Epithelial cell of esophagus (primary cell): ENCODE measurements at regions not wholly inside any gene's neighbourhood (a gene's known extent, or its start where the extent isn't known, plus 50 kb on each side); places are given as distances from the start of the nearest gene placed in this dataset.

Experiments used
- DNase-seq: peaks from one replicate; pipeline ENCODE4 v3.0.0; 2010; ENCODE audit warnings: low read depth
- H3K4me3 ChIP-seq: 2 replicates; pipeline ENCODE4 v1.5.1; 2011; ENCODE audit warnings: mild to moderate bottlenecking, low read length, control low read depth
- CTCF ChIP-seq: IDR thresholded peaks from 2 replicates; pipeline ENCODE4 v1.5.1; 2011; ENCODE audit warnings: low read depth, mild to moderate bottlenecking, low read length, control low read depth, inconsistent platforms; ENCODE audit not compliant: insufficient read depth; ENCODE audit errors: missing control alignments

- H3K4me3 ChIP-seq = no peak overlapping the region
- no peak for DNase-seq
- no peak for TF ChIP-seq CTCF
Measured at GRCh38 chr5:142509026-142509425, 176.9 kb downstream of the FGF1 start.

DNA sequence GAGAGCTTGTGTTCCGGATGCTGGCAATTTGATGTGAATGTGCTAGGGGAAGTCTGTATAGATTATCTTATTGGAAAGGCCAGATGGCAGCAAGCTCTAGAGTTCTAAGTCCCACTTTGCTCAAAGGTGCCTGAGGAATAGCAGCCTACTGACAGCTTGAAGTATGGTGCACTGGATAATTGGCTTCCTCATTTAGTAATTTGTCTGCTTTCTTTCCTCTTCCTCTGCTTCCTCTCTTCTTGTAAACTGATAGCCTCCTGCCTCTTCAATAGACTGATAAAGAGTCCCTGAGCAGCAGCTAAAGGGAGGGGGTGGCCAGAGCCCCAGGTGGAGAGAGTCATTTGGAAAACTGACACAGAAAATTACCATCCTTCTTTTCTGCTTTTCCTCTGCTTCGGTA, 177.3 kb downstream of the FGF1 start:
- TF ChIP-seq CTCF = no peak
- no peak overlapping the region for H3K4me3 ChIP-seq
- no peak for DNase-seq

- peak; percentile 77 for DNase-seq
- no peak overlapping the region for H3K4me3 ChIP-seq
- TF ChIP-seq CTCF = no peak
Measured at GRCh38 chr5:142507531-142508372, 178.1 kb downstream of the FGF1 start.

- H3K4me3 ChIP-seq = no peak overlapping the region
- peak; percentile 66 for DNase-seq
- no peak for TF ChIP-seq CTCF
Measured at GRCh38 chr5:142506756-142507155, 179.1 kb downstream of the FGF1 start.

- H3K4me3 ChIP-seq = no peak overlapping the region
- TF ChIP-seq CTCF = no peak
- peak; percentile 50 for DNase-seq
Measured at GRCh38 chr5:142506046-142506445, 179.8 kb downstream of the FGF1 start.

DNA sequence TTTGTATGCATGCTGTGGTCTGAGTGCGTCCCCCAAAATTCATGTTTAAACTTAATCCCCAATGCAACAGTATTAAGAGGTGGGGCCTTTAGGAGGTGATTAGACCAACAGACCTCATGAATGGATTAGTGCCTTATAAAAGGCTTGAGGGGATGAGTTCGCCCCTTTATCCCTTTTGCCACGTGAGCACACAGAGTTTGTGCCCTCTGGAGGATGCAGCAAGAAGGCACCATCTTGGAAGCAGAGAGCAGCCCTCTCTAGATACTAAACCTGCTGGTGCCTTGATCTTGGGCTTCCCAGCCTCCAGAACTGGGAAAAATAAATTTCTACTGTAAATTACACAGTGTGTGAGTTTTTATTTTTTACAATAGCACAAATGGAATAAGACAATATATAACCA, 177.1 kb upstream of the SPRY4 start:
- TF ChIP-seq CTCF = no peak
- H3K4me3 ChIP-seq = no peak overlapping the region
- no peak for DNase-seq

DNA sequence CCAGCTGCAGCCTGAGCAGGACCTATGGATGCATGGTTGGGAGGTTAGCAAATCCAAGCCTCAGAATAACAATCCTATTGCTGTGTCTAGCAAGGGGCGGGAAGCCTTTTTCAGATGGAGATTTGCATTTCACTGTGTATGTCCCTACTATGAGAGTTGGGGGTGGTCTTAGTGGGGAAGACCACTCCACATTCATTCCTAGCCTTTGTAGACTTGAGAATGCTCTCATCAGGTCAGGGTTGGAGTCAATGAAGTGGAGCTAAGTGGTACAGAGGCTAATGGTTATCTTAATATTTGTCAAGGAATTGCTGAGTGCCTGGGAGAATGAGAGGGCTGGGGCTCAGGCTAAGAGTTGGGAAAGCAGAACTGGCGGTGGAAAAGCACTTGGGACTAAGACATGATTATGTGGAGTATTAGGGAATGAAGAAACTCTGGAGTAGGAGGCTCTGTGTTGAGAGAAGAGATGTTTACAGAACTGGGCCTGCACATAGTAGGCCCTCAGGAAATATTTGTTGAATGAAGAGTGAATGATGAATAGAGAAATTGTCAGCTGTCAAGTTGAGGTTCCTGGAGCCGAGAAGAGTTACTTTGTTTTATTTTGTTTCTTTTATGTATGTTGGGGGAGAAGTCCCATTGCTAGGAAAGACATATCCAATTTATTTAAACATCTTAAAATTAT, 175.5 kb upstream of the SPRY4 start:
- no peak for TF ChIP-seq CTCF
- no peak overlapping the region for H3K4me3 ChIP-seq
- no peak for DNase-seq
